Gastrocnemius medialis (tissue), 4 donors: ENCODE measurements at regions not wholly inside any gene's neighbourhood (a gene's known extent, or its start where the extent isn't known, plus 50 kb on each side); places are given as distances from the start of the nearest gene placed in this dataset.

Experiments
- POLR2A ChIP-seq, 2 donors: fragments of 450-650 bp; IDR thresholded peaks; one replicate each; pipeline ENCODE4 v1.6.1; 2017; ENCODE audit warnings: antibody characterized with exemption in 2 of 2, mild to moderate bottlenecking in 2 of 2, moderate library complexity in 2 of 2
- TF ChIP-seq, protein P1 (sequence below), 5 experiments: fragments of 450-650 bp in 3 of 5; fragments of 200-600 bp in 2 of 5; sonication (generic) in 2 of 5; IDR thresholded peaks in 4 of 5; conservative IDR thresholded peaks in 1 of 5; 1 replicate in 4 of 5; 2 replicates in 1 of 5; pipeline ENCODE4 v1.5.1; 2016 to 2019; ENCODE audit warnings: antibody characterized with exemption in 5 of 5, mild to moderate bottlenecking in 3 of 5, moderate library complexity in 3 of 5

DNA sequence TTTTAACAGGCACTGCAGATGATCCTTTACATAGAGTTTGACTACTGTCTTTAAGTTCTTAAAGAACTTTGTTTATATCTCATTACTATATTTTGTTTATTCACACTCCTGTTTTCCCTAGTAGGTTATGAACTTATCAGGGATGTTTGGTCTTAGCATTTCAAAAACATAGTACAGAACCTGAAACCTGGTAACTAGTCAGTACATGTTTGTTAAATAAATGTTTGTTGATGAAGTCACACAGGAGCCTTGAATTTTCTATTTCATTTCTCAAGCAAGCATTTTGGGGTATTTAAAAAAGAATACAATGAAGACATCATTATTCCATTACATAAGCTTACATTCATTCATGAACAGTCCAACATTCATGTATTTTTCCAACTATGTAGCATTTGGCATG, 280.3 kb upstream of the ZSWIM2 start:
- TF ChIP-seq, protein P1, sequence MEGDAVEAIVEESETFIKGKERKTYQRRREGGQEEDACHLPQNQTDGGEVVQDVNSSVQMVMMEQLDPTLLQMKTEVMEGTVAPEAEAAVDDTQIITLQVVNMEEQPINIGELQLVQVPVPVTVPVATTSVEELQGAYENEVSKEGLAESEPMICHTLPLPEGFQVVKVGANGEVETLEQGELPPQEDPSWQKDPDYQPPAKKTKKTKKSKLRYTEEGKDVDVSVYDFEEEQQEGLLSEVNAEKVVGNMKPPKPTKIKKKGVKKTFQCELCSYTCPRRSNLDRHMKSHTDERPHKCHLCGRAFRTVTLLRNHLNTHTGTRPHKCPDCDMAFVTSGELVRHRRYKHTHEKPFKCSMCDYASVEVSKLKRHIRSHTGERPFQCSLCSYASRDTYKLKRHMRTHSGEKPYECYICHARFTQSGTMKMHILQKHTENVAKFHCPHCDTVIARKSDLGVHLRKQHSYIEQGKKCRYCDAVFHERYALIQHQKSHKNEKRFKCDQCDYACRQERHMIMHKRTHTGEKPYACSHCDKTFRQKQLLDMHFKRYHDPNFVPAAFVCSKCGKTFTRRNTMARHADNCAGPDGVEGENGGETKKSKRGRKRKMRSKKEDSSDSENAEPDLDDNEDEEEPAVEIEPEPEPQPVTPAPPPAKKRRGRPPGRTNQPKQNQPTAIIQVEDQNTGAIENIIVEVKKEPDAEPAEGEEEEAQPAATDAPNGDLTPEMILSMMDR (IDR thresholded peaks at IDR 0.05 in 4 of 5, conservative IDR thresholded peaks at IDR 0.05 in 1 of 5), result no peak
- TF ChIP-seq POLR2A (IDR thresholded peaks at IDR 0.05), result no peak
